Ovary (tissue), 1 donor: ENCODE measurements at regions not wholly inside any gene's neighbourhood (a gene's known extent, or its start where the extent isn't known, plus 50 kb on each side); places are given as distances from the start of the nearest gene placed in this dataset.

ENCODE experiments used
- EP300 ChIP-seq: sonication (generic); formaldehyde crosslinking; IDR thresholded peaks from one replicate; pipeline ENCODE4 v1.6.1; 2017; ENCODE audit warnings: antibody characterized with exemption
- POLR2A ChIP-seq: fragments of 450-650 bp; IDR thresholded peaks from one replicate; pipeline ENCODE4 v1.6.1; 2017; ENCODE audit warnings: antibody characterized with exemption, mild to moderate bottlenecking, moderate library complexity

DNA sequence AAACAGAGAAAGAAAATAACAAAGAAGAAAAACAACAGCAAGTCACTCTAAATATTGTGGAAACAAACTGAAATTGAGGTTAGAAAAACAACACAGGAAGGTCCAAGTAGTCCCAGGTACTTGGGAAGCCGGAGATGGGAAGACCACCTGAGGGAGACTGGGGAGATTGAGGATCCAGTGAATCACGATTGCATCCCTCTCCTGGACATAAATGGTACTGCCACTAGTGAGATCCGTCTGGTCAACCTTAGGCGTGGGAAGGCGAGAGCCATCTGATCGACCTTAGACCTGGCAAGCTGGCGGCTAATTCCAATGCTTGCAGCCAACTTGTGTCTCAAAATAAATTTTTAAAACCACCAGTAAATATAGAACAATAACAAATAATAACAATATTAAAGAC, 81.9 kb downstream of the ZNF726 start:
- TF ChIP-seq POLR2A (no peak), EP300 (no peak)
